ENCODE measurements at regions not wholly inside any gene's neighbourhood (a gene's known extent, or its start where the extent isn't known, plus 50 kb on each side); places are given as distances from the start of the nearest gene placed in this dataset.
"Not testable (repeated sequence)": the region's sequence is repeated elsewhere in the genome, so short reads cannot be mapped to it uniquely, and the experiment has no call there.

DNA sequence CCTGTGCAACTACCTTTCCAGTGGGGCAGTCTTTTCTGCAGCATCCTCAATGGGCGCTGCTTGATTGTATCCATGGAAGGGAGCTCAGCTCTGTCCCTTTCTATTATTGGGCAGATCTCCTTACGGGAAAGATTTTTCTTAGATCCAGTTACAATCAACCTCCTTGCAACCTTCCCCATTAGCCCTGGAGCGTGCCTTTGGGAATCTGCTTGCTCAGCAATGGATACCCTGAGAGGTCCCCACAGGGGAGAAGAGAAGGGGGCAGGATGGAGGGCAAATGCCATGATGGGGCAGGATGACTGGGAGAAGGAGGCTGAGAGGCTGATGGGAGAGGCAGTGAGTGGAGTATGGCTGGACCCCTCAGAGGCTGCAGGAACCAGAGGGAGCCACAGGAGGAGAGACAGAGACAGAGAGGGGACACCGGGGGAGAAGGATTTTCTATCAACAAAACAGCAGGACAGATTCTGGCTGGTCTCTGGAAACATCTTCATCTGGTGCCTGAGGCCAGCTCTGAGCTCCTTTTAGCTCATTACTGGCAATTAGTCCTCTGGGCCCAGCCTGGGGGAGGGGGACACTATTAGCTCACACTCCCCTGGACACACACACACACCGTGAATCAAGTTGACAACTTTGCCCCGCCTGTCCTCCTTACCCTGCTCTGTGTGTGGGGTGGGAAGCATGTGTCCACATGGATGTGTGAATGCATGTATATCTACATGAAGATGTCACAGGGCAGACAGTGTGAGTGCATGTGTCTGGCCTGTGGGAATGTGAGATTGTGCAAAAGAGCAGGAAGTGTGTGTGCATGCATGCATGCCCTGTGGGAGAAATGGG, 80.8 kb upstream of the PAX2 start:
- Histone ChIP-seq H3K9me3 (replicated peaks) (no peaks in the 10 kb centered on the region), H3K4me3 (no peak overlapping the region), H3K27ac (no peak overlapping the region), H3K27me3 (peaks cover 5% of the 10 kb centered on the region; the same call in 1 of the 2 replicates), H3K36me3 (no peaks in the 10 kb centered on the region), H3K4me1 (no peaks in the 10 kb centered on the region)
- no peak for DNase-seq

DNA sequence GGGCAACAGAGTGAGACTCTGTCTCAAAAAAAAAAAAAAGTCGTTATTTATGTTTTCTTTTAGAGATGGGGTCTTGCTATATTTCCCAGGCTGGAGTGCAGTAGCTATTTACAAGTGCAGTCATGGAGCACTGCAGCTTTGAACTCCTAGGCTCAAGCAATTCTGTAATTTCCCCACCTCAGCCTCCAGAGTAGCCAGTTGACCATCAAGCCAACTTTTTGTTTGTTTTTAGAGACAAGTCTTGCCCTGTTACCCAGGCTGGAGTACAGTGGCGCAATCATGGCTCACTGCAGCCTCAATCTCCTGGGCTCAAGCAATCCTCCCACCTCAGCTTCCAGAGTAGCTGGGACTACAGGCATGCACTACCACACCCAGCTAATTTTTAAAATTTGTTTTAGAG, 78.7 kb upstream of the PAX2 start:
- H3K4me3 ChIP-seq; H3K9me3 ChIP-seq (replicated peaks); DNase-seq; H3K4me1 ChIP-seq; H3K36me3 ChIP-seq; H3K27ac ChIP-seq: not testable (repeated sequence)
- H3K27me3 ChIP-seq, result peaks cover 13% of the 10 kb centered on the region

DNA sequence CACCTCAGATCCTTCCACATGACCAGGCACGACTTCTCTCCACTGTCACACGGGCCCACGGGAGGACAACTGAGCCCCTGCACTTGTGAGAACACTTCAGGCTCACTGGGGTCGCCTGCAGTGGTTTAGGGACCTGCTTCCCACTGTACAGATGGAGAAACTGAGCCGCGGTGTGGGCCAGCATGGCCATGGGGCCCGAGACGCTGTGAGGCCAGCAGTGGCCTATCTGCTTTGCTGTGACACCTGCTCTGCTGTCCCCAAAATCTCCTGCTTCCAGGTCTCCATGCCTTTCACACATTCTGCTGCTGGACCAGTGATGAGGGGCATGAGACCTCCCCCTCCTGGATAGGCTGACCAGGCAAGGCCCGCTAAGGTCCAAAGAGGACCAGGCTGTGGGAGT, 75.8 kb upstream of the PAX2 start:
- DNase-seq, result no peak
- Histone ChIP-seq H3K27ac (no peak overlapping the region), H3K36me3 (no peaks in the 10 kb centered on the region), H3K4me3 (no peak overlapping the region), H3K4me1 (no peaks in the 10 kb centered on the region), H3K9me3 (replicated peaks) (no peaks in the 10 kb centered on the region), H3K27me3 (peaks cover 17% of the 10 kb centered on the region)

DNA sequence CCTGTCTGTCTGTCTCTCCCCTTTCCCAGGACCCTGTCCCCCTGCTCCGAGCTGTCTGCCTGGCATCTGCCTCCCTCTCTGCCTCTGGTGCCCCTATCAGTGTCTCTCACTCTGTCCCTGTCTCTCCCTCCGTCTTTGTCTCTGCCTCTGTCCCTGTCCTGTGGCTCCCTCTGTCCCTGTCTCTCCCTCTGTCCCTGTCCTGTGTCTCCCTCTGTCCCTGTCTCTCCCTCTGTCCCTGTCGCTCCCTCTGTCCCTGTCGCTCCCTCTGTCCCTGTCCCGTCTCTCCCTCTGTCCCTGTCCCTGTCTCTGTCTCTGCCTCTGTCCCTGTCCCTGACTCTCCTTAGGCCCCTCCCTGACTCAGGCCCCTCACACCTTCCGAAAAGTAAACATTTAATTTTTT, 75.0 kb upstream of the PAX2 start:
- peaks cover 17% of the 10 kb centered on the region for H3K27me3 ChIP-seq
- H3K9me3 ChIP-seq (replicated peaks), result no peaks in the 10 kb centered on the region
- no peak overlapping the region for H3K27ac ChIP-seq
- no peak for DNase-seq
- H3K4me1 ChIP-seq, result no peaks in the 10 kb centered on the region
- H3K4me3 ChIP-seq, result no peak overlapping the region
- no peaks in the 10 kb centered on the region for H3K36me3 ChIP-seq

DNA sequence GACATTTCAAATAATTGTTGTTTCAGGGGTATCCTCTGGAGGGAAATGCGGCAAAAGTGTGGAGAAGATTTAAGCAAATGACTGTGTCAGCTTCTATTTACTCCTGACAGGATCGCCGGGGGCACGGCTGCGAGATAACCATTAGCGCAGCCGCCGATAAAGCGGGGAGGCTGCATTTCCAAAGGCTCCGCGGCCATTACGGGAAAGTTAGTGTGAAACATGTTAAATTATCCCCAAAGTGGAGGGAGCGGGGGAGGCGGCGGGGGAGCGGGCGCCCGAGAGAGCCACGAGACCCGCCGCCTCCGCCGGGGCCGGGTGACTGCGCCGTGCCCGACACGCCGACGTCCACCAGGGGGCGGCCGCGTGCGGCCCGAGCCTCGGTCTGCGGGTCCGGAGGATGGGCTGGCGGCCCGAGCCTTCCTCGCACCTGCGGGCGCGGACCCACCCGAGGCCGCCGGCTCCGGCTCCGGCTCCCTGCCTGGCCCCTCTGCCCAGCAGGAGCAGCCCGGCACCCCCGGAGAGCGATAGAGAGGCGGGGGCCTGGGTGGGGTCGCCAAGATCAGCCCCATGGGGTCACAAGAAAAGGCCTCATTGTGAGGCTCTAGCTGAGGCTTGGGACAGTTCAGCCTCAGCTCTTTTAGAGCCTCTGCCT, 74.4 kb upstream of the PAX2 start:
- Histone ChIP-seq H3K36me3 (no peaks in the 10 kb centered on the region), H3K27ac (no peak overlapping the region), H3K4me3 (no peak overlapping the region), H3K27me3 (peaks cover 16% of the 10 kb centered on the region), H3K4me1 (no peaks in the 10 kb centered on the region), H3K9me3 (replicated peaks) (no peaks in the 10 kb centered on the region)
- no peak for DNase-seq

DNA sequence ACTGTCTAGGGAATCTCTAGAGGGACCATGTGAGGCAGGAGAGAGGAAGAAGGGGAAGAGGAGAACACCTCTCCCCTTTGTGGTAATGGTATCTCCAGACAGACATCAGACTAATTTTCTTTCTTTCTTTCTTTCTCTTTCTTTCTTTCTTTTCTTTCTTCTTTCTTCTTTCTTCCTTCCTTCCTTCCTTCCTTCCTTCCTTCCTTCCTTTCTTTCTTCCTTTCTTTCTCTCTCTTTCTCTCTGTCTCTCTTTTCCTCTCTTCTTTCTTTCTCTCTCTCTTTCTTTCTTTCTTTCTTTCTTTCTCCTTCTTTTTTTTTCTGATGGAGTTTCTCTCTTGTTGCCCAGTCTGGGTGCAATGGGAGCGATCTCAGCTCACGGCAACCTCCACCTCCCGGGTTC, 73.2 kb upstream of the PAX2 start:
- Histone ChIP-seq H3K36me3 (no peaks in the 10 kb centered on the region), H3K27ac (no peak overlapping the region), H3K4me1 (no peaks in the 10 kb centered on the region), H3K9me3 (replicated peaks) (no peaks in the 10 kb centered on the region), H3K4me3 (no peak overlapping the region), H3K27me3 (peaks cover 14% of the 10 kb centered on the region)
- no peak for DNase-seq

DNA sequence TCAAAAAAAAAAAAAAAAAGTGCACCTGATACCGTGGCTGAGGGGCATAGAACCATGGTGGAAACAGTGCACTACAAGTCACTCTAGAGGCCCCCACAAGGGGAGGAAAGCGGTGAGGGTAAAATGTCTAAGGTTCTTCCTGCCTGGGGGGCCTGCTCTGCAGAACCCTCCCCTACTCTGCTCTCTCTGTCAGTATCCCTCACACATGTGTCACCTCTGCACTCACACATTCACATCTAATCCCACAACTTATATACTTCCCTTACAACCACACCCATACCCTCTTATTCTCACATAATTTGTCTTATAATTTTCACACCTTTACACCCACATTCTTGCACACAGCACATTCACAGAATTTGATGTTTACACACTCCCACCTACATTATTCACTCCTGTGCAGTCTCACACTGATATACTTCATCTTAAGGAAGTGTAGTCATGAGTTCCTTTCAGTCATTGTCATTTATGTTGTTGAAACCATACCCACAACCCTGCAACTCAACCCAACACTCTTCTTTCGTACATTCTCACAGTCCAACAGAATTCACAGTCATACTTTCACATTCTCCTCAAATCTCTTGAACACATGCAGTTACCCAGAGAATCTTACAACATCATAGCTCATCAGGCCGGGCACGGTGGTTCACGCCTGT, 68.0 kb upstream of the PAX2 start:
- Histone ChIP-seq H3K4me1 (no peaks in the 10 kb centered on the region), H3K36me3 (no peaks in the 10 kb centered on the region), H3K27ac (no peak overlapping the region), H3K4me3 (no peak overlapping the region), H3K27me3 (peaks cover 16% of the 10 kb centered on the region), H3K9me3 (replicated peaks) (no peaks in the 10 kb centered on the region)
- DNase-seq, result no peak

DNA sequence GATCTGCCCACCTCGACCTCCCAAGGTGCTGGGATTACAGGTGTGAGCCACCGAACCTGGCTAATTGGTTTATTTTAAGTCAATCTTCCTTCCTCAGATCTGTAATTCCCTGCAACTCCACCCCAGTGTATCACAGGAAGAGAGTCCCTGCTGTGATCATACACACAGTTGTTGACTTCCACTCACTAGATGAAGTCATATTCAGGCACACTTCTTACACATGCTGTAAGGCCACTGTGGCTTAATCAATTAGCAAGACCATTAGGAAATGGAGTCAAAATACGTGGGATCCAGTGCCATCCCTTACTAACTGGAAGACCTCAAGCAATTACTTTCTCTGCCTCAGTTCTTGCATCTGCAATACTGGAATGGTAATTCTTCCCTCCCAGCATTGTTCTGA, 66.1 kb upstream of the PAX2 start:
- DNase-seq, result no peak
- Histone ChIP-seq H3K27ac (no peak overlapping the region), H3K4me3 (no peak overlapping the region), H3K27me3 (peaks cover 16% of the 10 kb centered on the region), H3K36me3 (no peaks in the 10 kb centered on the region), H3K9me3 (replicated peaks) (no peaks in the 10 kb centered on the region), H3K4me1 (no peaks in the 10 kb centered on the region)

DNA sequence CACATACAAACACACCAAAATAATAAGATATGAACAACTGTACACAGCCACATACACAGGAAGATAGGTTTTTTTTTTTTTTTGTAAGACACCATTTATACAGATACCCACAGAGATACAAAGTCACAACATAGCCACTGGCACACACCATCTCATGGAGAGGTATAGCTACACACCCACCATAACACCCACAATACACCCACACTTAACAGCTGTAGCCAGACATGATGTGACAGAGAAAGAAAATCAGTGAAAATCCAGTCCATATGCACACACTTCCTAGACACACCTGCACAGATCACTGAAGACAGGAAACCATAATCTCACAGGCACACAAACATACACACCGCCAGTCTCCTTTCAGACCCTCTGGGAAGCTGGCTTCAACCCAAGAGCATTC, 62.4 kb upstream of the PAX2 start:
- Histone ChIP-seq H3K4me1 (no peaks in the 10 kb centered on the region), H3K9me3 (replicated peaks) (no peaks in the 10 kb centered on the region), H3K27me3 (peaks cover 35% of the 10 kb centered on the region), H3K36me3 (no peaks in the 10 kb centered on the region), H3K4me3 (no peak overlapping the region), H3K27ac (no peak overlapping the region)
- DNase-seq, result no peak

DNA sequence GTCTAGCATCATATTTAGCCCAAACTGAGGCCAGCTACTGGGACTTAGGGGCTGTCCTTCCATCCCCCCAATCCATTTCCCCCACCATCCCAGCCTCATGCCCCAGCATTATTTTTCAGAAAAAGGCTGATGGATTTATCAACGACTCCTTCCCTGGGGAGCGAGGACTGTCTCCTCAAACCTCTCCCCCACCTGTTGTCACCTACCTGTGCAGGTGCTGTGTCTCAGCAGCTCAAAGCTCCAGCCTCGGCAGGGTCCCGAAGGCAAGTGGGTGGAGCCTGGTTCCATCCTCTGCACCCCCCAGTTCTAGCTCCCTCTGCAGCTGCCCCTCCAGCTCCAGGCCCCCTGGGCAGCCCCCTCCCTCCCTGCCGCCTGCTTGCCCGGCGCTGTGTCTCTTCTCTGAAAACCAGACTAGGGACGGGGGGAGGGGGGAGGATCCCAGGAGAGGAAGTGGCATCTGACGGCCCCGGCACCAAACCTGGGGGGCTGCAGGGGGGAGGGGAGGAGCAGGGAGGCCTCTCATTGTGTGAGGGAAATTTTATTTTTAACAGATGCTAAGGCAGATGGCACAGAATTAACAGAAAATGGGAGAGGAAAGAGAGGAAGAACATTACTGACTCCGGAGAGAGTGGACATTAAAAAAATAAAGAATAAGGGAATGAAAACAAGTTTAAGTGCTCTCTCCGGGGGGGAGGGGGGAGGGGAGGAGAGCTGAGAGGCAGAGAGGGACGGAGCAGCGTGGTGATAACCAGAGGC, 61.7 kb upstream of the PAX2 start:
- H3K27me3 ChIP-seq, result peaks cover 36% of the 10 kb centered on the region
- no peaks in the 10 kb centered on the region for H3K9me3 ChIP-seq (replicated peaks)
- no peak overlapping the region for H3K4me3 ChIP-seq
- no peaks in the 10 kb centered on the region for H3K4me1 ChIP-seq
- H3K27ac ChIP-seq, result no peak overlapping the region
- H3K36me3 ChIP-seq, result no peaks in the 10 kb centered on the region
- no peak for DNase-seq

DNA sequence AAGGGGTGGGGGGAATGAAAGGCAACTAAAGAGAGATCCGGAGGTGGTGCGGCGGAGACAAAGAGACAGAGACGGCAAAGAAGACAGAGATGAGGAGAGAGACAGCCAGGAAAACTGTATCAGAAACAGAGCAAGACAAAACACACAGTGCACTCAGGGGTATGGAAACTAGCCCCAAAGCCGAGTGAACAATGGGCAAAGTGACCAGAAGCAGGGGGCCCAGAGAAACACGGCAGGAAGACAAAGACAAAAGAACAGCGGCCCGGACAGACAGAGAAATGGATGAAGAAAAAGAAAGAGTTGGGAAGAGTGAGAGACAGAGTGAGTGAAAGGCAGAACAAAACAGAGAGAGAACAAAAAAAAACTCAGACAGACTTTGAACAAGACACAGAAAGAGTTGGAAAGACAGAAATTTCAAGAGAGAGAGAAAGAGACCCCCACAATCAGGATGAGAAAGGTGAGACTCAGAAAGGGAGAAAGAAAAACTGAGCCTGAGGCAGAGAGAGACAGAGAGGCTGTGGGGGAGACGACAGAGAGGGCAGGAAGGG, 60.6 kb upstream of the PAX2 start:
- H3K27me3 ChIP-seq, result peaks cover 41% of the 10 kb centered on the region
- no peaks in the 10 kb centered on the region for H3K9me3 ChIP-seq (replicated peaks)
- H3K36me3 ChIP-seq, result no peaks in the 10 kb centered on the region
- DNase-seq, result no peak
- no peak overlapping the region for H3K4me3 ChIP-seq
- H3K4me1 ChIP-seq, result no peaks in the 10 kb centered on the region
- no peak overlapping the region for H3K27ac ChIP-seq

DNA sequence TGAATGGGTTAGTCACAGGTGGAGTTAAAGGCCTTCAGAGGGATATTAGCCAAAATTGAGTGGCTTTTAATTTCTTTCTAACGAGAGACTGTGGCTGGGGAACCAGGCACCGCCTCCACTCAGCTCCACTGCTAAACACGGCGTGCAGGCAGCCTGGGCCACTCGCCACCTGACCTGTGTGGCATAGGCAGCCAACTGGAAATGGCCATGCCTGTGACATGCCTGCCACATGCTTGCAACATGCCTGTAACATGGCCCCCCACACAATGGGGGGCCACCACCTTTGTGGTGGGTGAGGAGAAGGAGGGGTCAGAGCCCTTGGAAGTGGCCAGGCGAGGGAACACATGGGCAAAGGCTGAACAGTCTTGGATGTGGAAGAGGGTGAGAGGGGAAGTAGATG, 60.1 kb upstream of the PAX2 start:
- H3K9me3 ChIP-seq (replicated peaks), result no peaks in the 10 kb centered on the region
- H3K4me3 ChIP-seq, result no peak overlapping the region
- no peak overlapping the region for H3K27ac ChIP-seq
- no peaks in the 10 kb centered on the region for H3K4me1 ChIP-seq
- DNase-seq, result no peak
- H3K27me3 ChIP-seq, result peaks cover 40% of the 10 kb centered on the region
- H3K36me3 ChIP-seq, result no peaks in the 10 kb centered on the region

DNA sequence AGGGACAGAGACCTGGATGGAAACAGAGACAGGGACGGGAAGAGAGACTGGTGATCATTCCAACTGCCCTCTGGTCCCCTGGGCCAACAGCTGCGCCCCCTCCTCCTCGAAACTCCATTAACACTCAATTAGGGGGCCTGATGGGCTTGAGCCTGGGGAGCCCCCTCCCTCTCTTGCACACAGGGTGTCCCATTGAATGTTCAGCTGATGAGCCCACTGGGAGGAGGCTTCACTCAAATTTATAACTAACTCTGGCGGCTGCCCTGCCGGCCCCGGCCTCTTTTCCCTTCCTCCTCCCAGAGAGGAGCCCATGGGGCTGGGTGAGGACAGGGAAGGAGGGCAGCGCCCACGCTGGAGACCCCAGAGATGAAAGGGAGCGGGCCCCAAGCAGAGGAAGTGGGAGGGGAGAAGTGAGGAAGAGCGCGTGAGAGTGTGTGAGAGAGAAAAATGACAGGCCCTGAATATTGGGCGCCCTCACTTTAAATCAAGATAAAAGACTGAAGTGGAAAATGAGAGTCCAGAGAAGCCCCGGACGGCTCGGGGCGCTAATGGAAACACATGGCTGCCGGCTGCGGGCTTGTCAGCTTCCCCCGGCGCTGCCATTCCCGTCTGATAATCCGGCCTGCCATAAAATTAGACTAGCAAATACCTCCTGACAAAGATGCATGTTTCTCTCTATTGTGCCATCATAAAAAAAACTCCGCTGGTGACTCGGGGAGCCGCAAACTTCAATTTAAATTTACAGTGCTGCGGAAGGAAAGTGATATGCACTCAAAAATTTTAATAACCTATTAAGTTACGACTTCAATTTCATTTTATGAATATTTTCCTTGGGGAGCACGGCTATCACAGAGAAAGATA, 58.0 kb upstream of the PAX2 start:
- no peaks in the 10 kb centered on the region for H3K4me1 ChIP-seq
- no peak for DNase-seq
- H3K4me3 ChIP-seq, result no peak overlapping the region
- H3K27me3 ChIP-seq, result peaks cover 30% of the 10 kb centered on the region; the same call in 1 of the 2 replicates
- H3K9me3 ChIP-seq (replicated peaks), result no peaks in the 10 kb centered on the region
- H3K27ac ChIP-seq, result no peak overlapping the region
- H3K36me3 ChIP-seq, result no peaks in the 10 kb centered on the region

DNA sequence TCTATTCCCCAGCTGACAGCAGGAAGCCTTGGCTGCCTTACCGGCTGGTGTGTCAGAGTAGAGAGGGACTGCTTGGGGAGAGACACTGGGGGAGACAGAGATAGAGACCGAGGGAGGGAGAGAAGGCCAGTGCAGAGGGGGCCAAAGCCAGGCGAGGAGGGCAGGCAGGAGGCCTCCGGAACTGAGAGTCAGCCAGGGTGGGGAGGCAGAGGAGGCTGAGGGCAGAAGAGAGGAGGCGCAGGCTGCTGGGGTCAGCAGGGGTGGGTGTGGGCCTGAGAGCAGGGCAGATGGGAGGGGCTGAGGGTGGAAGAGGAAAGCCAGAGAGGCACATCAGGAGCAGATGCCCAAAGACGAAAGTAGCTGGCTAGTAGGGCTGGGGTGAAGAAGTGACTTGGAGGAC, 57.2 kb upstream of the PAX2 start:
- Histone ChIP-seq H3K27ac (no peak overlapping the region), H3K4me3 (no peak overlapping the region), H3K27me3 (peaks cover 30% of the 10 kb centered on the region; the same call in 1 of the 2 replicates), H3K4me1 (no peaks in the 10 kb centered on the region), H3K9me3 (replicated peaks) (no peaks in the 10 kb centered on the region), H3K36me3 (no peaks in the 10 kb centered on the region)
- no peak for DNase-seq
